ENCODE measurements at regions not wholly inside any gene's neighbourhood (a gene's known extent, or its start where the extent isn't known, plus 50 kb on each side); places are given as distances from the start of the nearest gene placed in this dataset.
A peak's percentile ranks its signal among the peaks of the same experiment; 100 is the strongest.
"Not testable (repeated sequence)": the region's sequence is repeated elsewhere in the genome, so short reads cannot be mapped to it uniquely, and the experiment has no call there.

GRCh38 chr2:215889240-215889969 lies 123.9 kb downstream of the MREG start:
- not testable (repeated sequence) for DNase-seq (ENCODE audit: low read depth, low spot score); H3K4me3 ChIP-seq (ENCODE audit: low read length)

- H3K4me3 ChIP-seq (ENCODE audit: low read length), result no peak overlapping the region
- peak; percentile 9 for DNase-seq (ENCODE audit: low read depth, low spot score)
Observed at GRCh38 chr2:215888680-215889079, 124.7 kb downstream of the MREG start.

- H3K4me3 ChIP-seq (ENCODE audit: low read length), result no peak overlapping the region
- DNase-seq (ENCODE audit: low read depth, low spot score), result no peak
Observed at GRCh38 chr2:215887303-215887702, 126.0 kb downstream of the MREG start.

GRCh38 chr2:215886022-215886421 lies 127.3 kb downstream of the MREG start:
- no peak for DNase-seq (ENCODE audit: low read depth, low spot score)

GRCh38 chr2:215885536-215885935 lies 127.8 kb downstream of the MREG start:
- no peak overlapping the region for H3K4me3 ChIP-seq (ENCODE audit: low read length)
- DNase-seq (ENCODE audit: low read depth, low spot score), result no peak

More at GRCh38 chr2:215886022-215886421, 127.3 kb downstream of the MREG start:
- no peak overlapping the region for H3K4me3 ChIP-seq (ENCODE audit: low read length)

- no peak overlapping the region for H3K4me3 ChIP-seq (ENCODE audit: low read length)
- no peak for DNase-seq (ENCODE audit: low read depth, low spot score)
Observed at GRCh38 chr2:215884451-215885087, 128.8 kb downstream of the MREG start.

GRCh38 chr2:215883799-215884198 lies 129.6 kb downstream of the MREG start:
- H3K4me3 ChIP-seq (ENCODE audit: low read length), result no peak overlapping the region
- DNase-seq (ENCODE audit: low read depth, low spot score), result no peak

GRCh38 chr2:215882689-215883088 lies 130.7 kb downstream of the MREG start:
- no peak overlapping the region for H3K4me3 ChIP-seq (ENCODE audit: low read length)
- DNase-seq (ENCODE audit: low read depth, low spot score), result no peak

- H3K4me3 ChIP-seq (ENCODE audit: low read length), result no peak overlapping the region
- no peak for DNase-seq (ENCODE audit: low read depth, low spot score)
Observed at GRCh38 chr2:215881582-215881981, 131.8 kb downstream of the MREG start.

- DNase-seq (ENCODE audit: low read depth, low spot score), result no peak
- no peak overlapping the region for H3K4me3 ChIP-seq (ENCODE audit: low read length)
Observed at GRCh38 chr2:215880970-215881369, 132.4 kb downstream of the MREG start.

GRCh38 chr2:215879977-215880940 lies 133.1 kb downstream of the MREG start:
- no peak for DNase-seq (ENCODE audit: low read depth, low spot score)
- no peak overlapping the region for H3K4me3 ChIP-seq (ENCODE audit: low read length)

GRCh38 chr2:215879331-215879730 lies 134.0 kb downstream of the MREG start:
- H3K4me3 ChIP-seq (ENCODE audit: low read length), result no peak overlapping the region
- no peak for DNase-seq (ENCODE audit: low read depth, low spot score)

GRCh38 chr2:215878476-215879063 lies 134.8 kb downstream of the MREG start:
- DNase-seq (ENCODE audit: low read depth, low spot score), result no peak

GRCh38 chr2:215876937-215877238 lies 136.5 kb downstream of the MREG start:
- H3K4me3 ChIP-seq (ENCODE audit: low read length), result no peak overlapping the region
- no peak for DNase-seq (ENCODE audit: low read depth, low spot score)

More at GRCh38 chr2:215878476-215879063, 134.8 kb downstream of the MREG start:
- H3K4me3 ChIP-seq (ENCODE audit: low read length), result no peak overlapping the region

- DNase-seq (ENCODE audit: low read depth, low spot score), result no peak
- no peak overlapping the region for H3K4me3 ChIP-seq (ENCODE audit: low read length)
Observed at GRCh38 chr2:215876139-215876936, 137.0 kb downstream of the MREG start.

GRCh38 chr2:215874418-215874817 lies 138.9 kb downstream of the MREG start:
- H3K4me3 ChIP-seq (ENCODE audit: low read length), result no peak overlapping the region
- DNase-seq (ENCODE audit: low read depth, low spot score), result no peak

GRCh38 chr2:215870986-215871385 lies 142.4 kb downstream of the MREG start:
- H3K4me3 ChIP-seq (ENCODE audit: low read length), result no peak overlapping the region
- no peak for DNase-seq (ENCODE audit: low read depth, low spot score)

GRCh38 chr2:215870088-215870490 lies 143.3 kb downstream of the MREG start:
- DNase-seq (ENCODE audit: low read depth, low spot score), result no peak
- H3K4me3 ChIP-seq (ENCODE audit: low read length), result no peak overlapping the region

All from Jurkat, Clone E6-1 (cell line).